ENCODE measurements at regions not wholly inside any gene's neighbourhood (a gene's known extent, or its start where the extent isn't known, plus 50 kb on each side); places are given as distances from the start of the nearest gene placed in this dataset.

GRCh38 chr6:40293060-40293459 lies 294.1 kb downstream of the LRFN2 start:
- TF ChIP-seq CTCF (IDR thresholded peaks at IDR 0.05) (no peak), POLR2A (IDR thresholded peaks at IDR 0.05) (no peak)

All from lower leg skin (tissue), 3 donors.